ENCODE measurements at regions not wholly inside any gene's neighbourhood (a gene's known extent, or its start where the extent isn't known, plus 50 kb on each side); places are given as distances from the start of the nearest gene placed in this dataset.
"Not testable (repeated sequence)": the region's sequence is repeated elsewhere in the genome, so short reads cannot be mapped to it uniquely, and the experiment has no call there.

- Histone ChIP-seq H3K27me3 (ENCODE audit: insufficient read depth, low read depth) (no peaks in the 10 kb centered on the region), H3K36me3 (ENCODE audit: insufficient read depth) (no peaks in the 10 kb centered on the region), H3K4me2 (no peak overlapping the region), H2AFZ (ENCODE audit: low read depth) (no peak overlapping the region), H4K20me1 (ENCODE audit: insufficient read depth) (no peaks in the 10 kb centered on the region), H3K79me2 (ENCODE audit: insufficient read depth, low read depth) (no peaks in the 10 kb centered on the region), H3K27ac (no peak overlapping the region), H3K9ac (no peak overlapping the region), H3K4me1 (ENCODE audit: low read depth, poor library complexity, severe bottlenecking) (no peaks in the 10 kb centered on the region), H3K4me3 (IDR thresholded peaks at IDR 0.05; ENCODE audit: insufficient read depth, low read depth, low read length) (no peak overlapping the region)
- TF ChIP-seq CTCF (conservative IDR thresholded peaks at IDR 0.05; ENCODE audit: low read depth, low read length) = no peak
Measured at GRCh38 chr3:115409596-115409995, 213.7 kb upstream of the GAP43 start.

- not testable (repeated sequence) for H3K4me2 ChIP-seq; H3K4me1 ChIP-seq (ENCODE audit: low read depth, poor library complexity, severe bottlenecking); H3K27me3 ChIP-seq (ENCODE audit: insufficient read depth, low read depth); H3K27ac ChIP-seq; H4K20me1 ChIP-seq (ENCODE audit: insufficient read depth); H2AFZ ChIP-seq (ENCODE audit: low read depth); H3K79me2 ChIP-seq (ENCODE audit: insufficient read depth, low read depth); H3K36me3 ChIP-seq (ENCODE audit: insufficient read depth); H3K9ac ChIP-seq; H3K4me3 ChIP-seq (IDR thresholded peaks at IDR 0.05; ENCODE audit: insufficient read depth, low read depth, low read length)
Measured at GRCh38 chr3:115414610-115415009, 208.7 kb upstream of the GAP43 start.

GRCh38 chr3:115415246-115415996 is 207.9 kb upstream of the GAP43 start:
- Histone ChIP-seq H4K20me1 (ENCODE audit: insufficient read depth) (no peaks in the 10 kb centered on the region), H3K36me3 (ENCODE audit: insufficient read depth) (no peaks in the 10 kb centered on the region), H2AFZ (ENCODE audit: low read depth) (no peak overlapping the region), H3K4me1 (ENCODE audit: low read depth, poor library complexity, severe bottlenecking) (no peaks in the 10 kb centered on the region), H3K9ac (no peak overlapping the region), H3K4me2 (no peak overlapping the region), H3K27ac (no peak overlapping the region), H3K27me3 (ENCODE audit: insufficient read depth, low read depth) (no peaks in the 10 kb centered on the region), H3K4me3 (IDR thresholded peaks at IDR 0.05; ENCODE audit: insufficient read depth, low read depth, low read length) (no peak overlapping the region), H3K79me2 (ENCODE audit: insufficient read depth, low read depth) (no peaks in the 10 kb centered on the region)
- no peak for TF ChIP-seq CTCF (conservative IDR thresholded peaks at IDR 0.05; ENCODE audit: low read depth, low read length)

- no peak overlapping the region for H2AFZ ChIP-seq (ENCODE audit: low read depth)
- H4K20me1 ChIP-seq (ENCODE audit: insufficient read depth) = no peaks in the 10 kb centered on the region
- H3K4me1 ChIP-seq (ENCODE audit: low read depth, poor library complexity, severe bottlenecking) = no peaks in the 10 kb centered on the region
- H3K36me3 ChIP-seq (ENCODE audit: insufficient read depth) = no peaks in the 10 kb centered on the region
- no peaks in the 10 kb centered on the region for H3K79me2 ChIP-seq (ENCODE audit: insufficient read depth, low read depth)
- no peak overlapping the region for H3K4me2 ChIP-seq
- no peak for TF ChIP-seq CTCF (conservative IDR thresholded peaks at IDR 0.05; ENCODE audit: low read depth, low read length)
- H3K4me3 ChIP-seq (IDR thresholded peaks at IDR 0.05; ENCODE audit: insufficient read depth, low read depth, low read length) = no peak overlapping the region
- no peaks in the 10 kb centered on the region for H3K27me3 ChIP-seq (ENCODE audit: insufficient read depth, low read depth)
- no peak overlapping the region for H3K27ac ChIP-seq
- H3K9ac ChIP-seq = no peak overlapping the region
Measured at GRCh38 chr3:115418583-115418982, 204.7 kb upstream of the GAP43 start.

GRCh38 chr3:115420086-115420485 is 203.2 kb upstream of the GAP43 start:
- H3K79me2 ChIP-seq (ENCODE audit: insufficient read depth, low read depth) = no peaks in the 10 kb centered on the region
- H2AFZ ChIP-seq (ENCODE audit: low read depth) = no peak overlapping the region
- H3K4me2 ChIP-seq = no peak overlapping the region
- no peaks in the 10 kb centered on the region for H3K36me3 ChIP-seq (ENCODE audit: insufficient read depth)
- H3K27ac ChIP-seq = no peak overlapping the region
- TF ChIP-seq CTCF (conservative IDR thresholded peaks at IDR 0.05; ENCODE audit: low read depth, low read length) = no peak
- no peaks in the 10 kb centered on the region for H3K27me3 ChIP-seq (ENCODE audit: insufficient read depth, low read depth)
- H4K20me1 ChIP-seq (ENCODE audit: insufficient read depth) = no peaks in the 10 kb centered on the region
- H3K4me1 ChIP-seq (ENCODE audit: low read depth, poor library complexity, severe bottlenecking) = no peaks in the 10 kb centered on the region
- H3K4me3 ChIP-seq (IDR thresholded peaks at IDR 0.05; ENCODE audit: insufficient read depth, low read depth, low read length) = no peak overlapping the region
- no peak overlapping the region for H3K9ac ChIP-seq
